ENCODE measurements at regions not wholly inside any gene's neighbourhood (a gene's known extent, or its start where the extent isn't known, plus 50 kb on each side); places are given as distances from the start of the nearest gene placed in this dataset.

- no peak for TF ChIP-seq CTCF (IDR thresholded peaks at IDR 0.05; ENCODE audit: low read depth, low read length, missing control alignments)
- DNase-seq (ENCODE audit: extremely low read depth, low read depth): no peak
- H3K4me3 ChIP-seq (replicated peaks; ENCODE audit: low read depth, low read length): no peak overlapping the region
Measured at GRCh38 chr13:22193070-22193469, 522.2 kb downstream of the FGF9 start.

- no peak overlapping the region for H3K4me3 ChIP-seq (replicated peaks; ENCODE audit: low read depth, low read length)
- no peak for TF ChIP-seq CTCF (IDR thresholded peaks at IDR 0.05; ENCODE audit: low read depth, low read length, missing control alignments)
- no peak for DNase-seq (ENCODE audit: extremely low read depth, low read depth)
Measured at GRCh38 chr13:22194106-22194805, 523.4 kb downstream of the FGF9 start.

- H3K4me3 ChIP-seq (replicated peaks; ENCODE audit: low read depth, low read length): no peak overlapping the region
- no peak for TF ChIP-seq CTCF (IDR thresholded peaks at IDR 0.05; ENCODE audit: low read depth, low read length, missing control alignments)
- DNase-seq (ENCODE audit: extremely low read depth, low read depth): no peak
Measured at GRCh38 chr13:22195726-22196125, 524.9 kb downstream of the FGF9 start.

- DNase-seq (ENCODE audit: extremely low read depth, low read depth): no peak
- TF ChIP-seq CTCF (IDR thresholded peaks at IDR 0.05; ENCODE audit: low read depth, low read length, missing control alignments): no peak
- H3K4me3 ChIP-seq (replicated peaks; ENCODE audit: low read depth, low read length): no peak overlapping the region
Measured at GRCh38 chr13:22196777-22197176, 525.9 kb downstream of the FGF9 start.

GRCh38 chr13:22198001-22198400, 527.1 kb downstream of the FGF9 start:
- TF ChIP-seq CTCF (IDR thresholded peaks at IDR 0.05; ENCODE audit: low read depth, low read length, missing control alignments): no peak
- H3K4me3 ChIP-seq (replicated peaks; ENCODE audit: low read depth, low read length): no peak overlapping the region
- no peak for DNase-seq (ENCODE audit: extremely low read depth, low read depth)

- no peak overlapping the region for H3K4me3 ChIP-seq (replicated peaks; ENCODE audit: low read depth, low read length)
- no peak for TF ChIP-seq CTCF (IDR thresholded peaks at IDR 0.05; ENCODE audit: low read depth, low read length, missing control alignments)
- DNase-seq (ENCODE audit: extremely low read depth, low read depth): no peak
Measured at GRCh38 chr13:22198641-22199217, 527.9 kb downstream of the FGF9 start.
